Ascending aorta (tissue), 2 donors: ENCODE measurements at regions not wholly inside any gene's neighbourhood (a gene's known extent, or its start where the extent isn't known, plus 50 kb on each side); places are given as distances from the start of the nearest gene placed in this dataset.

ENCODE experiments used
- DNase-seq, 2 donors: peaks; one replicate each; pipeline ENCODE4 v3.0.0-alpha.2; 2019; ENCODE audit warnings: low spot score in 2 of 2
- H3K27ac ChIP-seq, 2 donors: fragments of 200-600 bp; sonication (generic); one replicate each; pipeline ENCODE4 v1.5.1; 2016 to 2017; ENCODE audit warnings: mild to moderate bottlenecking in 1 of 2
- H3K27me3 ChIP-seq: fragments of 200-600 bp; sonication (generic); one replicate; pipeline ENCODE4 v1.5.1; 2017
- H3K36me3 ChIP-seq, 2 donors: fragments of 200-600 bp; sonication (generic); one replicate each; pipeline ENCODE4 v1.5.1; 2016
- H3K4me1 ChIP-seq, 2 donors: fragments of 200-600 bp; sonication (generic); one replicate each; pipeline ENCODE4 v1.5.1; 2016 to 2017; ENCODE audit warnings: mild to moderate bottlenecking in 1 of 2
- H3K4me3 ChIP-seq, 2 donors: fragments of 200-600 bp; sonication (generic); one replicate each; pipeline ENCODE4 v1.5.1; 2016 to 2017; ENCODE audit warnings: mild to moderate bottlenecking in 1 of 2
- H3K9me3 ChIP-seq, 2 donors: fragments of 200-600 bp; sonication (generic); one replicate each; pipeline ENCODE4 v1.5.1; 2016
- intact Hi-C: fragments of 100-400 bp; cut with DNase I; formaldehyde crosslinking; loops from one replicate; pipeline ENCODE4 v1.15.1; 2023
- TF ChIP-seq, protein P1 (sequence below), 3 experiments: fragments of 200-600 bp in 2 of 3; fragments of 450-650 bp in 1 of 3; sonication (generic) in 2 of 3; IDR thresholded peaks; one replicate each; pipeline ENCODE4 v1.5.1; 2016 to 2019; ENCODE audit warnings: antibody characterized with exemption in 3 of 3, mild to moderate bottlenecking in 1 of 3, moderate library complexity in 1 of 3

DNA sequence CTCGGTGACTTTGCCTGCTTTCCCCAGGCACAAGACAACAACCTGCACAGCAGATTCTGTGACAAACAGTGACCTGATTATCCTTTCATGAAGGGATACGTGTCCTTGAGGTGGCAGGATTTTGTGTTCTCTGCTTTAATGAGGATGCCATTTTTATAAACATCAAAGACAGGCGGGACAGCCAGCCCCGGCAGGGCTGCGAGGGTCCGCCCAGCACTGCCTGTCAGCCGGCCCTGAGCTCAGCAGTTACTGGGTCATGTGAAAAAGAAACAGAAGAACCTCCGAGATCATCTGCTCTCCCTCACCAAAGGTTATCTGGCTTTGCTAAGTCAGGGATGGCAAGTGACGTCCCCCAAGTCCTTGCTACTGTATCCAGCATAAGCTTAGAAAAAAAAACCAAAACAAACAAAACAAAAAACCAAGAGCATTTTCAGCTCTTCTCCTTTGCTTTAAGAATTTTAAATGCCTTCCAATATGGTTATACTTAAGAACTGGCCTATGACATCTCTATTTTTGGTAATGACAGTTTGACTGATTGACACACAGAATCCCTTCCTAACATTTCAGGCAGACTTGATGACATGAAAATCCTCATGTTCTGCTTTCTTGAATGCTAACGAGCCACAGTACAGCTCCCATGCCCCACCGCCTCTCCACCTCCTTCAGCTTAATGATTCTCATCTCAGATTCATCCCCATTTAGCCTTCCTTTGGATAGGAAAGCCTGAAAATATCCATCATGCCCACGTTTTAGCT is 666.6 kb upstream of the ARGLU1 start:
- H3K9me3 ChIP-seq, result no peaks in the 10 kb centered on the region
- no peak overlapping the region for H3K4me3 ChIP-seq
- TF ChIP-seq, protein P1, sequence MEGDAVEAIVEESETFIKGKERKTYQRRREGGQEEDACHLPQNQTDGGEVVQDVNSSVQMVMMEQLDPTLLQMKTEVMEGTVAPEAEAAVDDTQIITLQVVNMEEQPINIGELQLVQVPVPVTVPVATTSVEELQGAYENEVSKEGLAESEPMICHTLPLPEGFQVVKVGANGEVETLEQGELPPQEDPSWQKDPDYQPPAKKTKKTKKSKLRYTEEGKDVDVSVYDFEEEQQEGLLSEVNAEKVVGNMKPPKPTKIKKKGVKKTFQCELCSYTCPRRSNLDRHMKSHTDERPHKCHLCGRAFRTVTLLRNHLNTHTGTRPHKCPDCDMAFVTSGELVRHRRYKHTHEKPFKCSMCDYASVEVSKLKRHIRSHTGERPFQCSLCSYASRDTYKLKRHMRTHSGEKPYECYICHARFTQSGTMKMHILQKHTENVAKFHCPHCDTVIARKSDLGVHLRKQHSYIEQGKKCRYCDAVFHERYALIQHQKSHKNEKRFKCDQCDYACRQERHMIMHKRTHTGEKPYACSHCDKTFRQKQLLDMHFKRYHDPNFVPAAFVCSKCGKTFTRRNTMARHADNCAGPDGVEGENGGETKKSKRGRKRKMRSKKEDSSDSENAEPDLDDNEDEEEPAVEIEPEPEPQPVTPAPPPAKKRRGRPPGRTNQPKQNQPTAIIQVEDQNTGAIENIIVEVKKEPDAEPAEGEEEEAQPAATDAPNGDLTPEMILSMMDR (IDR thresholded peaks at IDR 0.05), result no peak
- DNase-seq, result no peak
- H3K4me1 ChIP-seq, result no peaks in the 10 kb centered on the region
- no peak overlapping the region for H3K27ac ChIP-seq
- intact Hi-C loops, result no loop called here
- no peaks in the 10 kb centered on the region for H3K36me3 ChIP-seq
- H3K27me3 ChIP-seq, result no peaks in the 10 kb centered on the region

DNA sequence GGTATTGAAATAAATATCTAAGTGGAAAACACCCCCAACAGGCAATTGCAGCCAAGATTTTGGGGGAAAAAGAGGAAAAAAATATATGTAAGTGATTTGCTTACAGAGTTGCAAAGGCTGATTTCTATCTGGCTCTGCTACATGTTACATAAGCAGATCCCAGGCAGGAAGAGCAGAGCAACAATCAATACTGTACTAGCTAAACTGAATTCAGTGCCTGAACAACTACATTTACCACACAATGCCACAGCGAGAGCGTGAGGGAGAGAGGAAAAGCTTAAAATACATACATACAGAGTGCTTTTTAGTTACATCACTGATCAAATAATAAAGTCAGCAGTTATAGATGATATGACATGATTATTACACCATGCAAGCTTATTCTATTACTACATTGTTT is 665.6 kb upstream of the ARGLU1 start:
- no peak overlapping the region for H3K27ac ChIP-seq
- no peaks in the 10 kb centered on the region for H3K9me3 ChIP-seq
- H3K36me3 ChIP-seq, result no peaks in the 10 kb centered on the region
- TF ChIP-seq, protein P1 (IDR thresholded peaks at IDR 0.05), result no peak
- no peak overlapping the region for H3K4me3 ChIP-seq
- intact Hi-C loops, result no loop called here
- no peaks in the 10 kb centered on the region for H3K4me1 ChIP-seq
- no peak for DNase-seq
- H3K27me3 ChIP-seq, result no peaks in the 10 kb centered on the region

- H3K27ac ChIP-seq, result no peak overlapping the region
- H3K27me3 ChIP-seq, result no peaks in the 10 kb centered on the region
- TF ChIP-seq, protein P1 (IDR thresholded peaks at IDR 0.05), result no peak
- no peak for DNase-seq
- H3K4me3 ChIP-seq, result no peak overlapping the region
- H3K36me3 ChIP-seq, result no peaks in the 10 kb centered on the region
- H3K4me1 ChIP-seq, result no peaks in the 10 kb centered on the region
- no peaks in the 10 kb centered on the region for H3K9me3 ChIP-seq
- intact Hi-C loops, result no loop called here
Measured at GRCh38 chr13:107231944-107232343, 664.0 kb upstream of the ARGLU1 start.

DNA sequence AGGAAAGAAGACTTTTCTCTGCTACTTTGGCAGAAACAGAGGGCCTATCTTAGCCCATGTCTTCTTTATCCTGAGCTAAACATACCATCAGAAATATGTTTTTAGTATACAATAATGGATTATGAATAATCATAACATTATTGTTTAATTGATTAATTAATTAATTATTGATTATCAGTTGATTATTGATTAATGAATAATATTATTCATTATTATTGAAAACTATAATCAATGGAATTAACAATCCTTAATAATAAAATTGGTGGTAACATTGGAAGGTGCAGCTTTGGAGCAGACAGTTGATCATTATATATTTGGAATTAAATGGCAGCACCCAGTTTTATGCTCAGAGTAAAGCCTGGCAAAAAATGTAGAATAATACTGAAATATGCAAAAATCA is 655.9 kb upstream of the ARGLU1 start:
- intact Hi-C loops, result no loop called here
- TF ChIP-seq, protein P1 (IDR thresholded peaks at IDR 0.05), result no peak
- Histone ChIP-seq H3K4me3 (no peak overlapping the region), H3K4me1 (no peaks in the 10 kb centered on the region), H3K9me3 (no peaks in the 10 kb centered on the region), H3K27ac (no peak overlapping the region), H3K36me3 (no peaks in the 10 kb centered on the region), H3K27me3 (no peaks in the 10 kb centered on the region)
- no peak for DNase-seq

DNA sequence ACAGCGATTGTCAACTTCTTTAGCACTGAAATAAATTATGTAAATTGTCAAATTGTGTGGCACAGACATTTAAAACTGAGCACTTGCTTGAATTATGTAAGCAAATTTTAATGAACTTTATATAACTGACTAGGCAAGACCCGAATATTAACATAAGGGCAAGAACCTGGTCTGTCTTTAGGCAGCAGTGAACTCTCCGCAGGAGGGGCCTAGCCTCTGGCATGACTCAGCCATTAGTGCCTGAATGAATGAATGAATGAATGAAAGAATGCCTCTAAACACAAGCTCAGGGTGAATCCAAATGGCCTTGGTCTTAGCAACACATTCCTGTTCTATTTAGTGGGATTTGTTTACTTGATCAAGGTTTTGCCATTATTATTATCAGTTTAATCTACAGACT is 654.7 kb upstream of the ARGLU1 start:
- no peaks in the 10 kb centered on the region for H3K4me1 ChIP-seq
- DNase-seq, result no peak
- TF ChIP-seq, protein P1 (IDR thresholded peaks at IDR 0.05), result no peak
- H3K9me3 ChIP-seq, result no peaks in the 10 kb centered on the region
- intact Hi-C loops, result no loop called here
- no peaks in the 10 kb centered on the region for H3K36me3 ChIP-seq
- no peaks in the 10 kb centered on the region for H3K27me3 ChIP-seq
- no peak overlapping the region for H3K4me3 ChIP-seq
- no peak overlapping the region for H3K27ac ChIP-seq

DNA sequence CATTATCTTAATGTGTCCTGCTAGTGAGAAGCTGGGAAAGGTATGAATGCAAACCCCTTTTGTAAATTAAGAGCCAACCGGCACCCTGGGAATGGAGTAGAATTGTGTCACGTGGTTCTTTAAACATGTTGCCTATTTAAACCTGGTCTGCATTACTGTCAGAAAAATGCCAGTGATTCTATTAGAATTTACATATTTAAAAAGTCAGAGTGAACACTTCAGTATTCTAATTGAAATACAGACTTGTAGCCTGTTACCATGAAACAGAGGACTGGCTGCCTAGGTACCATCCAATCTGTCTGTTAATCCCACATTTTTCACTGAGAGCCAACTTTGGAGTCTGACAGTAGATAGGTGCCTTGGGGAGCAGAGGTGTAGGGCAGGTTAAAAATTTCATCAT is 652.3 kb upstream of the ARGLU1 start:
- H3K36me3 ChIP-seq, result no peaks in the 10 kb centered on the region
- TF ChIP-seq, protein P1 (IDR thresholded peaks at IDR 0.05), result no peak
- no peaks in the 10 kb centered on the region for H3K9me3 ChIP-seq
- H3K4me3 ChIP-seq, result no peak overlapping the region
- H3K27me3 ChIP-seq, result no peaks in the 10 kb centered on the region
- DNase-seq, result no peak
- no peaks in the 10 kb centered on the region for H3K4me1 ChIP-seq
- intact Hi-C loops, result no loop called here
- H3K27ac ChIP-seq, result no peak overlapping the region
